Smooth muscle cell (in vitro differentiated cells): ENCODE measurements at regions not wholly inside any gene's neighbourhood (a gene's known extent, or its start where the extent isn't known, plus 50 kb on each side); places are given as distances from the start of the nearest gene placed in this dataset.

Experiments
- DNase-seq: peaks from one replicate; lab custom pipeline; 2025; ENCODE audit not compliant: unreplicated experiment; lab: John Stamatoyannopoulos, UW
- H2AFZ ChIP-seq: fragments of 200-600 bp; sonication (generic); 2 replicates; pipeline ENCODE4 v1.6.0; 2016; ENCODE audit warnings: antibody characterized with exemption, low read depth, mild to moderate bottlenecking
- H3F3A ChIP-seq: fragments of 200-600 bp; sonication (generic); 2 replicates; pipeline ENCODE4 v1.6.0; 2017; ENCODE audit warnings: antibody characterized with exemption, low read depth
- H3K27ac ChIP-seq: fragments of 200-600 bp; sonication (generic); 2 replicates; pipeline ENCODE4 v1.5.1; 2016; ENCODE audit warnings: low read depth, mild to moderate bottlenecking
- H3K27me3 ChIP-seq: fragments of 200-600 bp; sonication (generic); 2 replicates; pipeline ENCODE4 v1.6.1; 2016; ENCODE audit warnings: low read depth, mild to moderate bottlenecking
- H3K36me3 ChIP-seq: fragments of 200-600 bp; sonication (generic); 2 replicates; pipeline ENCODE4 v1.5.1; 2016; ENCODE audit warnings: low read depth
- H3K4me1 ChIP-seq: fragments of 200-600 bp; sonication (generic); 2 replicates; pipeline ENCODE4 v1.5.1; 2016; ENCODE audit warnings: low read depth
- H3K4me2 ChIP-seq: fragments of 200-600 bp; sonication (generic); 2 replicates; pipeline ENCODE4 v1.6.0; 2016; ENCODE audit warnings: mild to moderate bottlenecking
- H3K4me3 ChIP-seq: fragments of 200-600 bp; sonication (generic); 2 replicates; pipeline ENCODE4 v1.5.1; 2016; ENCODE audit warnings: mild to moderate bottlenecking
- H3K79me2 ChIP-seq: fragments of 200-600 bp; sonication (generic); 2 replicates; pipeline ENCODE4 v1.6.0; 2016; ENCODE audit warnings: low read depth, mild to moderate bottlenecking
- H3K9ac ChIP-seq: fragments of 200-600 bp; sonication (generic); 2 replicates; pipeline ENCODE4 v1.6.0; 2016; ENCODE audit warnings: low read depth
- H3K9me3 ChIP-seq: fragments of 200-600 bp; sonication (generic); replicated peaks from 2 replicates; pipeline ENCODE4 v1.5.1; 2016; ENCODE audit warnings: low read depth
- H4K20me1 ChIP-seq: fragments of 200-600 bp; sonication (generic); 2 replicates; pipeline ENCODE4 v1.6.0; 2016; ENCODE audit warnings: low read depth
- WGBS: methylation state at CpG from one replicate; pipeline ENCODE4 v1.1.7; 2016; ENCODE audit warnings: low lambda C conversion rate; 5-methylcytosine and 5-hydroxymethylcytosine counted together
- TF ChIP-seq, protein P1 (sequence below): fragments of 200-600 bp; sonication (generic); IDR thresholded peaks from 2 replicates; pipeline ENCODE4 v1.5.1; 2017; ENCODE audit warnings: borderline replicate concordance, mild to moderate bottlenecking, antibody characterized with exemption; ENCODE audit not compliant: insufficient read depth, poor library complexity, severe bottlenecking

DNA sequence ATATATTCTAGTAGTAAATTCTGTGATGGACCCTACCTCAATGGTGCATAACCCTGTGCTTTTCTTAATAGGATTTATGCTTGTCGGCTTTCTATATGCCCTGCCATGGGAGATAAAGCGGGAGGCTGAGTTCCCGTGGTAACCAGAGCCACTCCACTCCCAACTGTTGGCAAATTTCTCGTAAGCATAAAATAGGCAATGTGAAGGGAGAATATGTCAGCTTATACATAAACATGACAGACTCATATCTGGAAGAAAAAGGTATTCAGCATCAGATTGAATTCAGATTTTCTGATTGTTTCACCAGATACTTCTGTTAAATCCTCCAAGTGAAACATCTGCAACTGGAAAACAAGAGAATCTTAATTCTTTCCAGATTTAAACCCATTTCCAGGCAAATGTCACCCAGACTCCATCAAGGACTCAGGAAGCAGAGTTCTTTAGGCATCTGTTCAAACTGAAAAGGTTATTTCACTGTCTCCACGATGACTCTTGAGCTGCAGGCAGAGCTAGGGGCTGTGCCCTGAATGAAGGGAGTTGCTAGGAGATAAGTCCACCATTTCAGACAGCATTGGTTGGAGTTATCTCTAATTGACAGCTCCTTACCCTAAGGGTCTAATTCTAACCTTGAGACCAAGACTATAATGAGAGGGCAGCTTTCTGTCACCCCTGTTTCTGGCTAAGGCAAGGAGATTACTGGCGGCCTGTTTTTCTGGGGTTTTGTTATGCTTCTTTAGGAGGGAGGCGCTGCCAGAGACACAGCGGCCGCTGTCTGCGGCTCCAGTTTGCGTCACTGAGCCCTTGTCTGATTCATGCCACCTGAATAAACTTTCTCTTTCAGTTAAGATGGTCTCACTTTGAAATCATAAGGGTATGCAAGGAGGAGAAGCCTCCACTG lies 381.3 kb downstream of the SOX11 start:
- no peak for DNase-seq
- H3K9ac ChIP-seq = no peak overlapping the region
- H3K36me3 ChIP-seq = no peaks in the 10 kb centered on the region
- H3K27me3 ChIP-seq = no peaks in the 10 kb centered on the region
- TF ChIP-seq, protein P1, sequence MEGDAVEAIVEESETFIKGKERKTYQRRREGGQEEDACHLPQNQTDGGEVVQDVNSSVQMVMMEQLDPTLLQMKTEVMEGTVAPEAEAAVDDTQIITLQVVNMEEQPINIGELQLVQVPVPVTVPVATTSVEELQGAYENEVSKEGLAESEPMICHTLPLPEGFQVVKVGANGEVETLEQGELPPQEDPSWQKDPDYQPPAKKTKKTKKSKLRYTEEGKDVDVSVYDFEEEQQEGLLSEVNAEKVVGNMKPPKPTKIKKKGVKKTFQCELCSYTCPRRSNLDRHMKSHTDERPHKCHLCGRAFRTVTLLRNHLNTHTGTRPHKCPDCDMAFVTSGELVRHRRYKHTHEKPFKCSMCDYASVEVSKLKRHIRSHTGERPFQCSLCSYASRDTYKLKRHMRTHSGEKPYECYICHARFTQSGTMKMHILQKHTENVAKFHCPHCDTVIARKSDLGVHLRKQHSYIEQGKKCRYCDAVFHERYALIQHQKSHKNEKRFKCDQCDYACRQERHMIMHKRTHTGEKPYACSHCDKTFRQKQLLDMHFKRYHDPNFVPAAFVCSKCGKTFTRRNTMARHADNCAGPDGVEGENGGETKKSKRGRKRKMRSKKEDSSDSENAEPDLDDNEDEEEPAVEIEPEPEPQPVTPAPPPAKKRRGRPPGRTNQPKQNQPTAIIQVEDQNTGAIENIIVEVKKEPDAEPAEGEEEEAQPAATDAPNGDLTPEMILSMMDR = no peak
- peak overlapping the region; percentile 56 for H3K27ac ChIP-seq
- H3K79me2 ChIP-seq = no peaks in the 10 kb centered on the region
- peak overlapping the region; percentile 66 for H3K4me2 ChIP-seq
- WGBS = 59% methylated on average over 10 of the region's 11 CpGs
- peak overlapping the region; percentile 86 for H2AFZ ChIP-seq
- H3K4me1 ChIP-seq = peaks cover 58% of the 10 kb centered on the region
- H3K4me3 ChIP-seq = peak overlapping the region; percentile 22
- H3F3A ChIP-seq = no peaks in the 10 kb centered on the region
- H3K9me3 ChIP-seq = no peaks in the 10 kb centered on the region
- H4K20me1 ChIP-seq = no peaks in the 10 kb centered on the region

DNA sequence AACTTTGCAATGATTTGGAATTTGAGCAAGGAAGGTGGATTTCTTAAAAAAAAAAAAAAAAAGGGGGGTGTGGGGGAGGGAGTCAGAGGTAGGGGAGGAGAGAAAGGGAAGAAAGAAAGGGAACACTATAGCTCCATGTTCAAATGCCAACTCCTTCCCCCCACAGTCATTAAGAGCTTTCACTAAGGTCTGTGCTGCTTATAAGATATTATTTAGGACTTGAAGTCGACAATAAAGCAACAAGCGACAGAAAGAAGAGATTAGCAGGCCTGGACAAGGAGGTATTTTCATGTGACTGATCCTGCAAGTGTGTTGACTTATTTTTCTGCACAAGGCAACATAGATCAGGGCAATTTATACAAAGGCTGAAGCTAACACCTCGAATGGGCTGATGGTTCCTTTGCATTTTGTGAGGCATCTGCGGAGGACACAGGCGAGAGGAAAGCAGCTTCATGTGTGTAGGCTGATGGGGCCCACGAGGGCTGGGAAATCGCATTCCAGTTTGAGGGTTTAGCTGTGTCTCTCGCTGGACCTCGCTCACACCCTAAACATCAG lies 382.0 kb downstream of the SOX11 start:
- Histone ChIP-seq H3K4me1 (peaks cover 53% of the 10 kb centered on the region), H3K4me3 (no peak overlapping the region), H3K9me3 (no peaks in the 10 kb centered on the region), H4K20me1 (no peaks in the 10 kb centered on the region), H3K4me2 (peak overlapping the region; percentile 66), H3K9ac (no peak overlapping the region), H3F3A (no peaks in the 10 kb centered on the region), H3K27ac (peak overlapping the region; percentile 56), H3K36me3 (no peaks in the 10 kb centered on the region), H2AFZ (peak overlapping the region; percentile 29), H3K27me3 (no peaks in the 10 kb centered on the region), H3K79me2 (no peaks in the 10 kb centered on the region)
- no peak for DNase-seq
- TF ChIP-seq, protein P1 = no peak
- 66% methylated on average over 9 of the region's 9 CpGs for WGBS

DNA sequence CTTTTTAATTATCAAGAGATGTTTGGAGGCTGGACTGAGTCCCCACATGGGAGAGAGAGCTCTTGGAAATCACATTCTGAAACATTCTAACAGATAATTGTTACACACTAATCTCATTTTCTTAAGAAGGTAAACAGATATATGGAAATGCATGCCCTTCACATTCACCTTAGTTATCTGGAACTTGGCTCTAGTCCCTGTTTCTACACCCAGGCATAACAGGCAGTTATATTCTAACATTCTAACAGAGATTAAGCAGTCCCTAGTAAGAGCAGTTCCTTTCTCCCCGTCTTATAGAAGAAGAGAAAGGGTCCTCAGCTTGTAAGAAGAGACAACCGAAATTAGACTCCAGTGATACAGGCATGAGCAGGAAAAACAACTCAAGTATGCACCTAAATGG lies 385.4 kb downstream of the SOX11 start:
- Histone ChIP-seq H4K20me1 (no peaks in the 10 kb centered on the region), H3K36me3 (no peaks in the 10 kb centered on the region), H3K79me2 (no peaks in the 10 kb centered on the region), H3K27ac (no peak overlapping the region), H3K4me2 (no peak overlapping the region), H3K9me3 (no peaks in the 10 kb centered on the region), H3K9ac (no peak overlapping the region), H3F3A (no peaks in the 10 kb centered on the region), H3K4me3 (no peak overlapping the region), H3K4me1 (peaks cover 47% of the 10 kb centered on the region), H3K27me3 (no peaks in the 10 kb centered on the region), H2AFZ (no peak overlapping the region)
- TF ChIP-seq, protein P1 = no peak
- DNase-seq = no peak
- 86% methylated on average over 2 of the region's 2 CpGs for WGBS
